ENCODE measurements at regions not wholly inside any gene's neighbourhood (a gene's known extent, or its start where the extent isn't known, plus 50 kb on each side); places are given as distances from the start of the nearest gene placed in this dataset.
"Not testable (repeated sequence)": the region's sequence is repeated elsewhere in the genome, so short reads cannot be mapped to it uniquely, and the experiment has no call there.

- DNase-seq: no peak
These were observed 1950.9 kb upstream of the TENM3 start for GRCh38 chr4:180292339-180292738.

GRCh38 chr4:180296036-180296599 lies 1947.1 kb upstream of the TENM3 start:
- no peak for DNase-seq

GRCh38 chr4:180304321-180304720 lies 1938.9 kb upstream of the TENM3 start:
- DNase-seq: no peak

- DNase-seq: no peak
These were observed 1932.6 kb upstream of the TENM3 start for GRCh38 chr4:180310616-180311015.

DNA sequence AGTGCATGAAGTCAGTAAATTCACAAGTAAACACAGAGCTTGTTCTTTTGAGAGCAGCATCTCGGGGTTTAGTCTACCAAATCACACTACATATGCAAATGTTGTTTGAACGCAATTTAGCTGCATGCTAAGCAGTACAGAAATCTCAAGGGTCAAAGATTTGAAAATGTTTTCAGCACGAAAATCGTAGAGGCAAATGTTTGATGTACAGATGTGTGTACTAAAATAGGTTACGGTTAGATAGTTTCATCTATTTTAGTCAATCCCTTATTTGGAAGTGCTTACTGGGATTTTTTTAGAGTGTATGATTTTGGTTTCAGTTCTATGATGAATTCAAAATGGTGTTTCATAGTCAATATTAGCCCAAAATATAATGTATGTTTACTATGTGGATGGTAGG lies 1928.2 kb upstream of the TENM3 start:
- DNase-seq: no peak

DNA sequence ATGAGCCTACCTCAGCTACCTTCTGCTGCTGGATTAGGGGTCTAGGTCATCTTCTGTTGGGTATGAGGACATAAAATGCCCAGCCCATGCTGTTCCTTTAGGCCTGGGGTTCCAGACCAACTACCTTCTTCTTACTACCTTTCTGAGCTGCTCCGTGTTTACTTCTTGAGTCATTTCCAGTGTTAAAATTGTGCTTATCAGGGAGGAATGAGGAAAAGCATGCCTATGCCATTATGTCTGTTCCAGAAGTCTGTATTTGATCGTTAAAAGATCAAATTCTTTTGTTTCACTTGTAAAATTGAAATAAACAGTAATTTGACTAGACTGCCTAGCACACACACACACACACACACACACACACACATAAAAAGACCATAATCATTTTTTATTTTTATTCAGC lies 1912.7 kb upstream of the TENM3 start:
- DNase-seq: no peak

DNA sequence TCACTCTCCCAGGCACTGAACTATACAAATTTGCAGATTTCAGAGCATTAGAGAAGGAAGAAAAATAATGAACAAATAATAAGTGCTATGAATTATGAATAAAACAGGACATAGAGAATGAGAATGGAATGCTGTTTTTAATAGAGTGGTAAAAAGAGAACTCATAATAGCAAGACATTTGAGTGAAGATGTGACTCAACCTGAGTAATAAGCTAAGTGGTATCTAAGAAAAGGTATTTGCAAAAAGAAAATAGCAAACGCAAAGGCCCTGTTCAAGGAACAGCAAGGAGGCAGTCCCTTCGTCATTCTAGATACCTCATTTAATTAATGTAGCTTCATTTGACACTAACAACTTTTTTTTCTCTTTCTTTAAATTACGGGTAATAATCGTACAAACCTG lies 1910.0 kb upstream of the TENM3 start:
- DNase-seq: no peak

DNA sequence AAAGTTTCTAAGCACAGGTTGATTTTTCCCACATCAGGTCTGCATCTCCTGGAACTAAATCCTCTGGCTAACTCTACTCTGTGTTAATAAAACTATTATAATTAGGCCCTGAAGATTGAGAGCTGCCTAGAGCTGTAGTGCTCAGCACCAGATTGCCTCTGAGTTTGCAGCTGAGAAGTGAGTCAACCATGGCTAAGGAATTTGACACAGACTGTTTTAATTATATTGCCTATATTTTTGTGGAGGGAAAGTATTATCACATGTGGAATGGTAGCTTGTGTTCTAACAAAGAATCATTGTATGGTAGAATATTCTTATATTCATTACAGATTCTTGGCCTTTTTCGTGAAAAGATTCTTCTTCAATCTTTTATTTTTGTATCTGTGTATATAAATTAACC lies 1907.6 kb upstream of the TENM3 start:
- no peak for DNase-seq

GRCh38 chr4:180336494-180337090 lies 1906.6 kb upstream of the TENM3 start:
- no peak for DNase-seq

DNA sequence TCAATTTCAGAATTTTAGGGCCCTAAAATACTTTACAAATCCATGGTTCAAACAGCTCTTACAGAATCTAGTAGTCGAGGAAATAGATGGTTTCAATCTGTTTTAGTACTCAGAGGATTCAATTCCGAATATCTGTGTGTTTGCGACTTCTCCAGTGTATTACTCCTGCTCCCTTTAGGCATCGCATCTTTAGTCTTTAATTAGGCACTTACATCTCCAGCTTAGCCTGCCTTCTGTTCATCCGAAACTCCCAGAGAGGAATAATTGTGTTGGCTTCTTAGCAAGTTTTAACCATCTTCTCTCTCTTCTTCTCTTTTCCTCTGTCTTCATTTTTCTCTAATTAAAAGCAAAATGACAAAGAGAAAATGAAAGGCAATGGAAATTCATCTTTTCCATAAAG lies 1901.3 kb upstream of the TENM3 start:
- no peak for DNase-seq

DNA sequence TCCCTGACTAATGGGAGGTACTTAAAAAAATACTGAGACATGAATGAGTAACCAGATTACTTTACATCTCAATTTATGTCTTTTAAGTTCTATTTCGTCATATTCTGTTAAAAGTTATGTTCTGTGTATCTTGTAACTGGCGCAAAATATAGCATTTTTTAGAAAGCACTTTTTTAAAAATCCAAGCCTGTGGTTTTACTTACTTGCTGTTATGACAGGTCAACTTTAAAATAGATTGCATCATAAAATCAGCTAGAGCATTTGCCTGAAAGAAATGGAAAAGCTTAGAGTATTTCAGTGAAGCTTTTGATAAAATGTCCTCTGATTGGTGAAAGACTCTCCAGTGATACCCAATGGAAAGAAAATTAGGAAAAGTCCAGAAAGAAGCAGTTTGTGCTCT lies 1892.3 kb upstream of the TENM3 start:
- no peak for DNase-seq

GRCh38 chr4:180356766-180357165 lies 1886.4 kb upstream of the TENM3 start:
- DNase-seq: no peak

DNA sequence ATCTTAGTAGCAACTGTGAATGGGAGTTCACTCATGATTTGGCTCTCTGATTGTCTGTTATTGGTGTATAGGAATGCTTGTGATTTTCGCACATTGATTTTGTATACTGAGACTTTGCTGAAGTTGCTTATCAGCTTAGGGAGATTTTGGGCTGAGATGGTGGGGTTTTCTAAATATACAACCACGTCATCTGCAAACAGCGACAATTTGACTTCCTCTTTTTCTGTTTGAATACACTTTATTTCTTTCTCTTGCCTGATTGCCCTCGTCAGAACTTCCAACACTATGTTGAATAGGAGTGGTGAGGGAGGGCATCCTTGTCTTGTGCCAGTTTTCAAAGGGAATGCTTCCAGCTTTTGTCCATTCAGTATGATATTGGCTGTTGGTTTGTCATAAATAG lies 1883.1 kb upstream of the TENM3 start:
- not testable (repeated sequence) for DNase-seq

DNA sequence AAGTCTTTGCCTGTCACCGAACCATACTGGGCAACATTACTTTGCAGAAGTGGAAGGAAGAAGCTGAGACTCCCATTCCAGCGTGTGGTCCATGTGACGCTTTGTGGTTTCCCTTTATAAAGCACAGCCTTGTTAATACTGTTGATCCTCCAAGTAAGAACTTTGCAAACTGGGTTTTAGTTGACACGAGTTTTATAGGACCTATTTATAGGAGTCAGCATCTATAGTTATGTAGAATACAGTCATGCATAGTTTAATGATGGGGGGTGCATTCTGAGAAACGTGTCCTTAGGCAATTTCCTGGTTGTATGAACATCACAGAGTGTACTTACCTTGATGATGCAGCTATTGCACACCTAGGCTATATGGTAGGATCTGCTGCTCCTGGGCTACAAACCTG lies 1879.4 kb upstream of the TENM3 start:
- DNase-seq: no peak

DNA sequence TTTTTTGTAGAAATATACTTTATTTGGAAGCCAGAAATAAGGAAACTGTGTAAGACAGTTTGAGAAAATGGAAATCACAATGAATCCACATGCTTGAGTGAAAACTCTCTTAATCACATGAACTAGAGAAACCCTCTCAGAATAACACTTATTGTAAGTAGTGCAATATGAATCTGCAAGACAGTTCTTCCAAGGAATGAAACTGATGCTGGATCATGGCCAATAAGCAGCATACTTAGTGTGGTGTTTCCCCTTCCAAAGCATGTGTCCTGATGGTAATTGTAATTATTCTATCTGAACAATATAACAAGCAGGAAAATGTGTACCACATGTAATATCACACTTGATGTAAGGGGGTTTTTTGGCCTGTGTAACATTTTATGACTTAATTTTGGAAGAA lies 1870.5 kb upstream of the TENM3 start:
- peak; percentile 11 for DNase-seq

- DNase-seq: peak; percentile 5
These were observed 1865.5 kb upstream of the TENM3 start for GRCh38 chr4:180377741-180378140.

DNA sequence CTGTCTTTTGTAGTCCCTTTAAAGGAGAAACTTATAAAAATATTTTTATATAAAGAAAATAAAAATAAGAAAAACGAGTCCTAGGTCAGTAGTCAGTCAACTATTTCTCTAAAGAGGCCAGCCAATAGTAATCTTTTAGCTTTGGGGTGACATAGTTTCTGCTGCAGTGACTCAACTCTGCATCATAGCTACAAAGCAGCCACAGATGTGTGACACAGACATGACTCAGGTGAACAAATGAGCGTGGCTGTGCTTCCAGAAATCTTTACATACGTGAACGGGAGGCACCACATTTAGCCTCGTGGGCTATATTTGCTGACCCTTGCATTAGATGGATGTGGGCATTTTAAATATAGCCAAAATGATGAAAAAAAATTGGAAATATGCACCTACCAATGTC lies 1862.5 kb upstream of the TENM3 start:
- no peak for DNase-seq

GRCh38 chr4:180391613-180392012 lies 1851.6 kb upstream of the TENM3 start:
- DNase-seq: no peak

DNA sequence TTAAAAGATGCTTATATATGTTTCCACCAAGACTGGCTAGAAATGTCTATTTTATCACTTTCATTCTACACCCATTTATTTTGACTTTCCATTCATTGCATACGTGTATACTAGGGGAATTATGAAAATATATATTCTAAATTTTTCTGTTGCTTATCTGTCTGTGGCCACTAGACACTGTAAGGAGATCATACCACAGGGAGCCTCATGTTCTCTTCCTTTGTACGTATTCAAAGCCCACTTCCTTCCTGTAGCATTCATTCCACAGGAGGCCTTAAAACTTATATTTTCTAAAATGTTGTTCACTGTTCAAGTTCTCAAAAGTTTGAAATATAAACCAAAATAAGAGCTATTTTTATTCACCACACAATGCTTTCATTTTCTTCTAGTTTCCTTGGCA lies 1848.9 kb upstream of the TENM3 start:
- no peak for DNase-seq

GRCh38 chr4:180394730-180395129 lies 1848.5 kb upstream of the TENM3 start:
- no peak for DNase-seq

- peak; percentile 5 for DNase-seq
These were observed 1844.6 kb upstream of the TENM3 start for GRCh38 chr4:180398564-180398963.

DNA sequence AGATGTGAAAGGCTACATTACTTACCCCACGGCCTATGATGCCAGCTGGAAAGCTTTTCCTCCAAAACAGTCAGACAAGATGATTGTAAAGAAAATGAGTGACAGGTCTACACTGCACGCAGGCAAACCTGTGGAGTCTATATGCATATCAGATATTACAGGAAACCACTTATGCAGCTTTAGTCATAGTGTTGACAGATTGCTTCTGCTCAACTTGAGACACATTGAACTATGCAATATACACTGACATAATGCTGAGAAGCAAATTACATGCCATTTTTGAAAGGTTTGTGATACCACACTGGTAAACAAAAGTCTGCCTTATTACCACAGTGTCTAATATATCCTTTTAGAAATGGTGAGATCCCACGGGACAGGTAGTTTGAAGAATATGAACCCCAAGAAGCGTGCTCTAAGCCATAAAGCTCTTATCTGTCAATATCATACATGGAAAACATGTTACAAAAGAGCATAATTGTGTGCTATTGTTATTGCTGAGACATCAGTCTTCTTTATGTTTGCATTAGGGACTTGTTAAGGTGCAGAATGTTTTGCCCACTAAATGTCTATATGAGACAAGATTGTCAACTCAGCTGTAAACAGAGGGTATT lies 1835.8 kb upstream of the TENM3 start:
- DNase-seq: no peak

DNA sequence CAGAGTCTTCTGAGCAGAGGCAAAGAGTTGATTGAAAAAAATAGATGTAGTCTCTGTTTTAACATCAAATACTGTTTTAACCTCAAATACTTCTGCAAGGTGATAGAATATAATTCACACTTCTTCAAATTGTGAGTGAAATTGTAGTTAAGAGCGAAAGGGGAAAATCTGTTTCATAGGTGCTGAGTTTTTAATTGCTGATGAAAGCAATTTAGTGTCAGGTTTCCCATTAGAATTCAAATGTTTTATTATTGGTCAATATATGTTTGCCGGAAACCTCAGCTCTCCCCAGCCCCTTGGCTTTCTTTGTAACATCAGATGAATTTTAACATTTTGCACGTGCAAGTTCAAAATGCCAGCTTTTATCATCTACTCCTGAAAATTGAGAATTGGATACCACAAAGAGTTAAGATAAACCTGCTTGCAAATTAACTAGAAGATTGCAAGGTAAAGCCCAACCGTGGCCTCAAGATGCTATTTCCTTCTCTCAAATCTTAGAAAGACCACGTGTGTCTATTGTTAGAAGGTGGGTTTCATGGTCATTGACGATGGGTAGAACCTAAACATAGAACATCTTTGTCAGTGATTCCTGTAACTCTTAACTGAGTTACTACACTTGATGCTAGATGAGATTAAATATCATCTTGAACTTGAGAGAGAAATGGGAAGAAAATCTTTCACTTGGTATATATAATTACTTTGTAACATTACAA lies 1824.2 kb upstream of the TENM3 start:
- no peak for DNase-seq
